WTC11 (cell line): ENCODE measurements at regions not wholly inside any gene's neighbourhood (a gene's known extent, or its start where the extent isn't known, plus 50 kb on each side); places are given as distances from the start of the nearest gene placed in this dataset.
A peak's percentile ranks its signal among the peaks of the same experiment; 100 is the strongest.

Source experiments
- ATAC-seq: fragments of 200-7000 bp; cut with Tn5 transposase; 2 replicates; pipeline ENCODE4 v1.10.0; 2021; ENCODE audit warnings: mild to moderate bottlenecking, moderate library complexity
- CTCF ChIA-PET: fragments of 300-600 bp; sonication (Branson Sonifier 250); formaldehyde crosslinking; loops from one replicate; lab custom pipeline; 2021; ENCODE audit warnings: antibody characterized with exemption; lab: Charles Lee
- POLR2A ChIA-PET: fragments of 350-600 bp; sonication (Branson Sonifier 250); formaldehyde crosslinking; loops from one replicate; lab custom pipeline; 2021; ENCODE audit warnings: antibody characterized with exemption; lab: Charles Lee
- DNase-seq: peaks from one replicate; pipeline ENCODE4 v3.0.0; 2021; ENCODE audit warnings: low spot score
- H3K27ac Mint-ChIP-seq: 2 replicates; pipeline ENCODE4 v1.8.0; 2021; ENCODE audit warnings: mixed read lengths
- H3K27me3 Mint-ChIP-seq: 2 replicates; pipeline ENCODE4 v1.8.0; 2021; ENCODE audit warnings: low read depth, mild to moderate bottlenecking, moderate library complexity, mixed read lengths
- H3K36me3 Mint-ChIP-seq: 2 replicates; pipeline ENCODE4 v1.8.0; 2021; ENCODE audit warnings: mixed read lengths
- H3K4me1 Mint-ChIP-seq: 2 replicates; pipeline ENCODE4 v1.8.0; 2022; ENCODE audit warnings: mixed read lengths
- H3K4me3 Mint-ChIP-seq: 2 replicates; pipeline ENCODE4 v1.8.0; 2021; ENCODE audit warnings: mild to moderate bottlenecking, moderate library complexity, mixed read lengths
- H3K9me3 Mint-ChIP-seq: 2 replicates; pipeline ENCODE4 v1.8.0; 2021; ENCODE audit warnings: mixed read lengths
- ATF1 ChIP-seq: sonication (generic); formaldehyde crosslinking; IDR thresholded peaks from 2 replicates; pipeline ENCODE4 v1.8.1; 2023; ENCODE audit warnings: mild to moderate bottlenecking, moderate library complexity, missing genetic modification reagents
- ATF2 ChIP-seq: sonication (generic); formaldehyde crosslinking; IDR thresholded peaks from 2 replicates; pipeline ENCODE4 v1.8.1; 2022; ENCODE audit warnings: low read depth, missing genetic modification reagents, borderline replicate concordance
- E2F4 ChIP-seq: sonication (generic); formaldehyde crosslinking; IDR thresholded peaks from 2 replicates; pipeline ENCODE4 v1.8.1; 2022; ENCODE audit warnings: low read depth, mild to moderate bottlenecking, moderate library complexity, missing genetic modification reagents, borderline replicate concordance
- ERG ChIP-seq: fragments of 250-450 bp; sonication (Bioruptor Pico); IDR thresholded peaks from 2 replicates; pipeline ENCODE4 v1.8.0; 2021; ENCODE audit warnings: mild to moderate bottlenecking
- FOXK1 ChIP-seq: sonication (generic); formaldehyde crosslinking; IDR thresholded peaks from 2 replicates; pipeline ENCODE4 v1.8.0; 2022; ENCODE audit warnings: mild to moderate bottlenecking, moderate library complexity, missing genetic modification reagents
- IRF1 ChIP-seq: sonication (generic); formaldehyde crosslinking; IDR thresholded peaks from 2 replicates; pipeline ENCODE4 v1.8.0; 2023; ENCODE audit warnings: missing genetic modification reagents
- NR2C2 ChIP-seq: sonication (generic); formaldehyde crosslinking; IDR thresholded peaks from 2 replicates; pipeline ENCODE4 v1.8.0; 2022; ENCODE audit warnings: mild to moderate bottlenecking, missing genetic modification reagents
- RELA ChIP-seq: sonication (generic); formaldehyde crosslinking; IDR thresholded peaks from 2 replicates; pipeline ENCODE4 v1.8.1; 2022; ENCODE audit warnings: missing genetic modification reagents, mild to moderate bottlenecking, borderline replicate concordance
- SMAD3 ChIP-seq: sonication (generic); formaldehyde crosslinking; IDR thresholded peaks from 2 replicates; pipeline ENCODE4 v1.8.0; 2022; ENCODE audit warnings: missing genetic modification reagents, mild to moderate bottlenecking, borderline replicate concordance
- SOX15 ChIP-seq: fragments of 250-450 bp; sonication (Bioruptor Pico); IDR thresholded peaks from 2 replicates; pipeline ENCODE4 v1.9.0; 2021; ENCODE audit warnings: mild to moderate bottlenecking
- SP1 ChIP-seq: sonication (generic); formaldehyde crosslinking; conservative IDR thresholded peaks from 2 replicates; pipeline ENCODE4 v1.8.1; 2022; ENCODE audit warnings: missing genetic modification reagents
- ZNF425 ChIP-seq: fragments of 250-450 bp; sonication (Bioruptor Pico); conservative IDR thresholded peaks from 2 replicates; pipeline ENCODE4 v1.9.0; 2021; ENCODE audit warnings: mild to moderate bottlenecking
- TF ChIP-seq, protein P1 (sequence below): sonication (generic); formaldehyde crosslinking; IDR thresholded peaks from 2 replicates; pipeline ENCODE4 v1.8.1; 2023; ENCODE audit warnings: mild to moderate bottlenecking, missing genetic modification reagents
- TF ChIP-seq, protein P2 (sequence below): sonication (generic); formaldehyde crosslinking; IDR thresholded peaks from 2 replicates; pipeline ENCODE4 v1.8.0; 2022; ENCODE audit warnings: mild to moderate bottlenecking, missing genetic modification reagents
- TF ChIP-seq, protein P3 (sequence below): fragments of 250-450 bp; sonication (Bioruptor Pico); IDR thresholded peaks from 2 replicates; pipeline ENCODE4 v2.1.2; 2022; ENCODE audit warnings: mild to moderate bottlenecking, moderate library complexity
- TF ChIP-seq, protein P4 (sequence below): sonication (generic); formaldehyde crosslinking; conservative IDR thresholded peaks from 2 replicates; pipeline ENCODE4 v1.8.1; 2023; ENCODE audit warnings: mild to moderate bottlenecking, low read depth, missing genetic modification reagents, moderate library complexity

DNA sequence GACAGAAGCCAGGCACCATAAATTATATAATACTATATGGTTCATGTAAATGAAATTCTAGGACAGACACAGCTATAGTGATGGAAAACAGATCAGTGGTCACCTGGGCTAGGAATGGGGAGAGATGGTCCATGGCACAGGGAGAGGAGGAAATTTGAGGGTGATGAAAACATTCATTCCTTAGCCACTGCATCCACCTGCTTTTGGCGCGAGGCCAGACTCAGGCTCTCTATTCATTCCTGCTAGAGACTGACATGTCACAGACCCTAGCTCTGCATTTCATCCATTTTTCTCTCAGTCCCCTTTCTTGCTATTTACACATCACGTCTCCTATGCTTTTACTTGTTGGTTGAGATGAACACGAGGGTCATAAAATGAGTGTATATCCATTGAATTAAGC is 628.3 kb upstream of the SLC10A2 start:
- Mint-ChIP-seq H3K9me3 (no peaks in the 10 kb centered on the region), H3K27me3 (no peaks in the 10 kb centered on the region), H3K4me1 (peaks cover 27% of the 10 kb centered on the region), H3K36me3 (no peaks in the 10 kb centered on the region), H3K4me3 (no peak overlapping the region), H3K27ac (0 out of 2 replicates have a peak overlapping the region, but pooled peaks have one; percentile 2)
- TF ChIP-seq, protein P1, sequence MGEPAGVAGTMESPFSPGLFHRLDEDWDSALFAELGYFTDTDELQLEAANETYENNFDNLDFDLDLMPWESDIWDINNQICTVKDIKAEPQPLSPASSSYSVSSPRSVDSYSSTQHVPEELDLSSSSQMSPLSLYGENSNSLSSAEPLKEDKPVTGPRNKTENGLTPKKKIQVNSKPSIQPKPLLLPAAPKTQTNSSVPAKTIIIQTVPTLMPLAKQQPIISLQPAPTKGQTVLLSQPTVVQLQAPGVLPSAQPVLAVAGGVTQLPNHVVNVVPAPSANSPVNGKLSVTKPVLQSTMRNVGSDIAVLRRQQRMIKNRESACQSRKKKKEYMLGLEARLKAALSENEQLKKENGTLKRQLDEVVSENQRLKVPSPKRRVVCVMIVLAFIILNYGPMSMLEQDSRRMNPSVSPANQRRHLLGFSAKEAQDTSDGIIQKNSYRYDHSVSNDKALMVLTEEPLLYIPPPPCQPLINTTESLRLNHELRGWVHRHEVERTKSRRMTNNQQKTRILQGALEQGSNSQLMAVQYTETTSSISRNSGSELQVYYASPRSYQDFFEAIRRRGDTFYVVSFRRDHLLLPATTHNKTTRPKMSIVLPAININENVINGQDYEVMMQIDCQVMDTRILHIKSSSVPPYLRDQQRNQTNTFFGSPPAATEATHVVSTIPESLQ, result no peak
- TF ChIP-seq E2F4 (CRISPR knock-in tag) (no peak), SMAD3 (CRISPR knock-in tag) (no peak), RELA (CRISPR knock-in tag) (no peak), SP1 (CRISPR knock-in tag) (no peak), ATF2 (CRISPR knock-in tag) (no peak)
- TF ChIP-seq, protein P2, sequence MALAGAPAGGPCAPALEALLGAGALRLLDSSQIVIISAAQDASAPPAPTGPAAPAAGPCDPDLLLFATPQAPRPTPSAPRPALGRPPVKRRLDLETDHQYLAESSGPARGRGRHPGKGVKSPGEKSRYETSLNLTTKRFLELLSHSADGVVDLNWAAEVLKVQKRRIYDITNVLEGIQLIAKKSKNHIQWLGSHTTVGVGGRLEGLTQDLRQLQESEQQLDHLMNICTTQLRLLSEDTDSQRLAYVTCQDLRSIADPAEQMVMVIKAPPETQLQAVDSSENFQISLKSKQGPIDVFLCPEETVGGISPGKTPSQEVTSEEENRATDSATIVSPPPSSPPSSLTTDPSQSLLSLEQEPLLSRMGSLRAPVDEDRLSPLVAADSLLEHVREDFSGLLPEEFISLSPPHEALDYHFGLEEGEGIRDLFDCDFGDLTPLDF, result no peak
- DNase-seq (no peak), ATAC-seq (peak; percentile 30; the same call in 1 of the 2 replicates)
- ChIA-PET POLR2A (no interaction called here), CTCF (no interaction called here)

- DNase-seq, result peak; percentile 23
- peaks cover 27% of the 10 kb centered on the region for H3K4me1 Mint-ChIP-seq
- 0 out of 2 replicates have a peak, but pooled peaks cover 2% of the 10 kb centered on the region for H3K9me3 Mint-ChIP-seq
- peak; percentile 87 for ATAC-seq
- 0 out of 2 replicates have a peak, but pooled peaks have one; percentile 24 for TF ChIP-seq FOXK1
- no peak for TF ChIP-seq SP1 (CRISPR knock-in tag)
- no peak for TF ChIP-seq NR2C2 (CRISPR knock-in tag)
- TF ChIP-seq, protein P3, sequence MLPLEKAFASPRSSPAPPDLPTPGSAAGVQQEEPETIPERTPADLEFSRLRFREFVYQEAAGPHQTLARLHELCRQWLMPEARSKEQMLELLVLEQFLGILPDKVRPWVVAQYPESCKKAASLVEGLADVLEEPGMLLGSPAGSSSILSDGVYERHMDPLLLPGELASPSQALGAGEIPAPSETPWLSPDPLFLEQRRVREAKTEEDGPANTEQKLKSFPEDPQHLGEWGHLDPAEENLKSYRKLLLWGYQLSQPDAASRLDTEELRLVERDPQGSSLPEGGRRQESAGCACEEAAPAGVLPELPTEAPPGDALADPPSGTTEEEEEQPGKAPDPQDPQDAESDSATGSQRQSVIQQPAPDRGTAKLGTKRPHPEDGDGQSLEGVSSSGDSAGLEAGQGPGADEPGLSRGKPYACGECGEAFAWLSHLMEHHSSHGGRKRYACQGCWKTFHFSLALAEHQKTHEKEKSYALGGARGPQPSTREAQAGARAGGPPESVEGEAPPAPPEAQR (CRISPR knock-in tag), result no peak
- no peak for TF ChIP-seq IRF1 (CRISPR knock-in tag)
- CTCF ChIA-PET, result no interaction called here
- no peaks in the 10 kb centered on the region for H3K27me3 Mint-ChIP-seq
- POLR2A ChIA-PET, result no interaction called here
- no peak overlapping the region for H3K4me3 Mint-ChIP-seq
- H3K36me3 Mint-ChIP-seq, result no peaks in the 10 kb centered on the region
- 0 out of 2 replicates have a peak overlapping the region, but pooled peaks have one; percentile 2 for H3K27ac Mint-ChIP-seq
Observed at GRCh38 chr13:103694033-103694432, 627.8 kb upstream of the SLC10A2 start.

GRCh38 chr13:103692442-103692841 is 626.2 kb upstream of the SLC10A2 start:
- no peak for DNase-seq
- Mint-ChIP-seq H3K4me1 (peaks cover 27% of the 10 kb centered on the region), H3K27me3 (no peaks in the 10 kb centered on the region), H3K36me3 (no peaks in the 10 kb centered on the region), H3K4me3 (no peak overlapping the region), H3K27ac (peak overlapping the region; percentile 25), H3K9me3 (0 out of 2 replicates have a peak, but pooled peaks cover 4% of the 10 kb centered on the region)
- CTCF ChIA-PET, result no interaction called here
- POLR2A ChIA-PET, result no interaction called here
- ATAC-seq, result no peak
- no peak for TF ChIP-seq ERG (CRISPR knock-in tag)
- TF ChIP-seq ATF1, result no peak
- TF ChIP-seq SOX15 (CRISPR knock-in tag), result no peak
- TF ChIP-seq, protein P4, sequence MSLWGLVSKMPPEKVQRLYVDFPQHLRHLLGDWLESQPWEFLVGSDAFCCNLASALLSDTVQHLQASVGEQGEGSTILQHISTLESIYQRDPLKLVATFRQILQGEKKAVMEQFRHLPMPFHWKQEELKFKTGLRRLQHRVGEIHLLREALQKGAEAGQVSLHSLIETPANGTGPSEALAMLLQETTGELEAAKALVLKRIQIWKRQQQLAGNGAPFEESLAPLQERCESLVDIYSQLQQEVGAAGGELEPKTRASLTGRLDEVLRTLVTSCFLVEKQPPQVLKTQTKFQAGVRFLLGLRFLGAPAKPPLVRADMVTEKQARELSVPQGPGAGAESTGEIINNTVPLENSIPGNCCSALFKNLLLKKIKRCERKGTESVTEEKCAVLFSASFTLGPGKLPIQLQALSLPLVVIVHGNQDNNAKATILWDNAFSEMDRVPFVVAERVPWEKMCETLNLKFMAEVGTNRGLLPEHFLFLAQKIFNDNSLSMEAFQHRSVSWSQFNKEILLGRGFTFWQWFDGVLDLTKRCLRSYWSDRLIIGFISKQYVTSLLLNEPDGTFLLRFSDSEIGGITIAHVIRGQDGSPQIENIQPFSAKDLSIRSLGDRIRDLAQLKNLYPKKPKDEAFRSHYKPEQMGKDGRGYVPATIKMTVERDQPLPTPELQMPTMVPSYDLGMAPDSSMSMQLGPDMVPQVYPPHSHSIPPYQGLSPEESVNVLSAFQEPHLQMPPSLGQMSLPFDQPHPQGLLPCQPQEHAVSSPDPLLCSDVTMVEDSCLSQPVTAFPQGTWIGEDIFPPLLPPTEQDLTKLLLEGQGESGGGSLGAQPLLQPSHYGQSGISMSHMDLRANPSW (CRISPR knock-in tag), result no peak
- TF ChIP-seq ZNF425 (CRISPR knock-in tag), result no peak
